Mononuclear cell (primary cell): ENCODE measurements at regions not wholly inside any gene's neighbourhood (a gene's known extent, or its start where the extent isn't known, plus 50 kb on each side); places are given as distances from the start of the nearest gene placed in this dataset.

Experiments used
- H3K27me3 ChIP-seq: 2 replicates; pipeline ENCODE4 v1.6.0; 2011; ENCODE audit warnings: low read length, control low read depth; ENCODE audit not compliant: insufficient read depth
- H3K4me1 ChIP-seq: 2 replicates; pipeline ENCODE4 v1.5.1; 2011; ENCODE audit warnings: mild to moderate bottlenecking, low read length, control low read depth; ENCODE audit not compliant: insufficient read depth
- H3K4me3 ChIP-seq: 2 replicates; pipeline ENCODE4 v1.5.1; 2011; ENCODE audit warnings: mild to moderate bottlenecking, low read length, moderate library complexity
- H3K9me3 ChIP-seq: 2 replicates; pipeline ENCODE4 v1.5.1; 2011; ENCODE audit warnings: low read depth, mild to moderate bottlenecking, control low read depth, low read length

- no peak overlapping the region for H3K4me3 ChIP-seq
- H3K27me3 ChIP-seq = no peaks in the 10 kb centered on the region
- H3K4me1 ChIP-seq = no peaks in the 10 kb centered on the region
- no peaks in the 10 kb centered on the region for H3K9me3 ChIP-seq
Measured at GRCh38 chr1:94640125-94640524, 98.6 kb upstream of the F3 start.

DNA sequence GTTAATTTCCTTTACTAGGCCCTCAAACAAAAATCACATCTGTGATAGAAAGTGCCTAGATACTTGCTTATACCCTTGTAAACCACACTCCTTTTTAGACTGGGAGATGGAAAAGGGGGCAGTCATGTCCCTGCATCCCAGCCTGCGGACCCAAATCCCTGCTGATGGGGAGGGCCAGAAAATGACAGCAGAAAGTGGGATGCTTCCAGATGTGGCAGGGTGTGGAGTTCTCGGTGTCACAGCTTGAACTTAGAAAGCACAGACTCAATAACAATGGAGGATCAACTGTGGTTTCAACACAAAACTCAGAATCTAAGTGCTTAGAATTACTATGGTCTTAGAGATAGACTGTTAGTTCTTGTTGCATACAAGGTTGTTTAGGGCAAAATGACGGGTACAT is 95.6 kb upstream of the F3 start:
- Histone ChIP-seq H3K4me1 (no peaks in the 10 kb centered on the region), H3K4me3 (no peak overlapping the region), H3K9me3 (no peaks in the 10 kb centered on the region), H3K27me3 (no peaks in the 10 kb centered on the region)

DNA sequence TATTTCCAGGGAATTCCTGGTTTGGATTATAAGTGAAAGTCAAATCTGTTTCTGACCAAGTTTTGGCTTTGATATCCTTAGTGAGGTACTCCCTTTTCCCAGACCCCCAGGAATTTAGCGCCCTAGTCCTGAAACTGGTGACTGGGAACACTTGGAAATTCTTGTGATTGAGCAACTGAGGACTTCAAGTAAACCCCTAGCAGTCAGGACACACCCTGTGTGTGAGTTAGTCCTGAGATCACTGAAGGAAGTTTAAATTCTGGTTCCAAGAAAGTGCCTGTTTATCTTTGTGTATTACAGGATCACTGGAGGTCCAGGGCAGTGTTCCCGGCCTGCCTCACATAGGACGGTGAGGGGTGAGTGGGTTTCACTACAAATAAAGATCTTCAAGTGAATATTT is 95.1 kb upstream of the F3 start:
- Histone ChIP-seq H3K4me1 (no peaks in the 10 kb centered on the region), H3K9me3 (no peaks in the 10 kb centered on the region), H3K4me3 (no peak overlapping the region), H3K27me3 (no peaks in the 10 kb centered on the region)

DNA sequence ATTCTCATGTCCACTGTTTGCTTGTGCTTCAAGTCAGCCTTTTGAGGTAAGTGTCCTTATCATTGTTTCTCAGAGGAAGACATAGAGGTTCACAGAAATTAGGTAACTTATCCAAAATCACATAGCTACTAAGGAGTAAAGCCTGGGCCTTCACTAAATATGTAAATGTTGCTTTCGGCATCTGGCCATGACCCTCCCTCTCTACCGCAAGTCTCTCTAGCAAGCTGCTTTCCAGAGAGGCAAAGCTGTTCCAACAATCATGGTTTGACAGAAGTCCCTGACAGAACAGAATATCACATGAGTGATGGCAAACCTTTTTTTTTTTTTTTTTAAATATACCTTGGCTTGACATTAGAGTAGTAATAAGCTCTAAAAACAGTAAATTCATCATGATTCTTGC is 94.5 kb upstream of the F3 start:
- no peaks in the 10 kb centered on the region for H3K9me3 ChIP-seq
- H3K27me3 ChIP-seq = no peaks in the 10 kb centered on the region
- no peak overlapping the region for H3K4me3 ChIP-seq
- no peaks in the 10 kb centered on the region for H3K4me1 ChIP-seq

- H3K9me3 ChIP-seq = no peaks in the 10 kb centered on the region
- H3K4me3 ChIP-seq = no peak overlapping the region
- H3K4me1 ChIP-seq = no peaks in the 10 kb centered on the region
- no peaks in the 10 kb centered on the region for H3K27me3 ChIP-seq
Measured at GRCh38 chr1:94634977-94635416, 93.4 kb upstream of the F3 start.

DNA sequence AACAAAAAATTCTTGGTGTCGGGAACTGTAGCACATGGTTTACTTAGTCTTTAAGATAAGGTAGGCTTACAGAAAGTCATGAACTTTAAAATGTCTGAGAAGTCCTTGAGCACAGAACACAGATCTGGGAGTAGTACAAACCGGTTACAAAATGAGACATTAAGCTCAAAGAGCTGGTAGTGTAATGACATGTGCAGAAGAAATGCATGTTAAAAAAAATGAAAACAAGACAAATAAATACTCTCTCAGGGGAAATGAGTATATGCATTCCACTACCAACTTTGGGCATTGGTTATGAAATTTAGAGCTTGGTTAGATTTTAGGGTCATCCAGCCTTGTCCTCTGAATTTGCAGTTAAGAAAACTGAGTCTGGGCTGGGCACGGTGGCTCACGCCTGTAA is 91.5 kb upstream of the F3 start:
- Histone ChIP-seq H3K9me3 (no peaks in the 10 kb centered on the region), H3K4me3 (no peak overlapping the region), H3K4me1 (no peaks in the 10 kb centered on the region), H3K27me3 (no peaks in the 10 kb centered on the region)

DNA sequence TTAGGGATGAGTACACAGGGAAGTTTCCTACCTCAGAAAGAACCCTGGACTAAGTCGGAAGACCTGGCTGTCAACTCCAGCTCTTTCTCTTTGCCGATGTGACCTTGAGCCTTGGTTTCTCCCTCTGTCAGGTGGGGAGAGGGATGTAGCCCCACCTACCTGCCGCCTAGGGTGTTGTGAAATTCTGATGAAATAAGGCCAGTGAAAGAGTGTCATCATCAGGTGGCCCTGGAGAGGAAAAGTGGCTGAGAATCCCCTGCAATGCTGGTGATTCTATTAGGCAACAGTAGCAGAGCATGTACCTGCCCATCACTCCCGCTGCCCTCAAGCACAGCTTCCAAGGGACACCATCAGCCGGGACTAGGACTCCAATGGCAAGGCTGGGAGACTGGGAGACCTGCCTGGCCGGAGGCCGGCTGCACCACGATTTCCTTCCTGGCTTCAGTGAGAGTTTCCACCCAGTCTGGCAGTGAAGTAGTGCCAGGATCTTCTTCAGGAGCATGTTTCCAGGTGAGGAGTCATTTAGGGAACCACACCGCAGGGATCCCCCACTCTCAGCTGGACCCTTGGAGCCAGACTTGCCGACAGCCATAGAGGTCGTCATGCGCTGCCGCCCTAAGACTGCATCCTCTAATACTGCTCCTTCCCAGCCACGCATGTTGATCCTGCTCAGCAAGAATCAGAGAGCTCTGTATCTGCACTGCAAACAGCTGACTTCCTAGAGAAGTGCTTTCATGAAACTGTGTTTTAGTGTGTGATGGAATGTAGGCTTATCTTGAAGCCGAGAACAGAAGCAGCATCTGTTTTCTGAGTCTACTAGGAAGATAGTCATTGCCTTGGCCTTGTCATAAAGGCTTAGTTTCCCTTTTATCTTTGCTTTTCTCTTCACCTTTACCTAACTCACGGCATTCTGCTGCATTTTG is 88.0 kb upstream of the F3 start:
- H3K27me3 ChIP-seq = no peaks in the 10 kb centered on the region
- H3K9me3 ChIP-seq = no peaks in the 10 kb centered on the region
- H3K4me1 ChIP-seq = no peaks in the 10 kb centered on the region
- no peak overlapping the region for H3K4me3 ChIP-seq

DNA sequence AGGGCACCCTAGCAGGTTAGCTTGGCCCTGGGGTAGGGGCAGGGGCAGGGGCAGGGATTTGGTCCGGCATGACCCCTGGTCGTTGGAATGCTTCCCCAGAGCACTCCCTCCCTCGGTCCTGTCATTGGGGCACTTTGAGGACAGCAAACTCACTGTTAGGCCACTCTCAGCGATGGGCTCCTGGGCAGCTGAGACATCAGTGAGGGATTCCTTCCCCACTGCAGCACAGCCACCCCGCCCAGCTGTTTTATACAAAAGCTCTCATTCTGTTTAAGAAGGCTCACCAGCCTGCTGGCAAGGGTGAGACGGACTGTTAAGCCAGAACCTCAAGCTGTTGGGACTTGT is 86.9 kb upstream of the F3 start:
- Histone ChIP-seq H3K4me1 (no peaks in the 10 kb centered on the region), H3K27me3 (no peaks in the 10 kb centered on the region)

GRCh38 chr1:94627771-94628498 is 86.4 kb upstream of the F3 start:
- Histone ChIP-seq H3K4me1 (no peaks in the 10 kb centered on the region), H3K9me3 (no peaks in the 10 kb centered on the region), H3K27me3 (no peaks in the 10 kb centered on the region), H3K4me3 (no peak overlapping the region)

More for the DNA sequence above, 86.9 kb upstream of the F3 start:
- H3K4me3 ChIP-seq = no peak overlapping the region
- H3K9me3 ChIP-seq = no peaks in the 10 kb centered on the region

DNA sequence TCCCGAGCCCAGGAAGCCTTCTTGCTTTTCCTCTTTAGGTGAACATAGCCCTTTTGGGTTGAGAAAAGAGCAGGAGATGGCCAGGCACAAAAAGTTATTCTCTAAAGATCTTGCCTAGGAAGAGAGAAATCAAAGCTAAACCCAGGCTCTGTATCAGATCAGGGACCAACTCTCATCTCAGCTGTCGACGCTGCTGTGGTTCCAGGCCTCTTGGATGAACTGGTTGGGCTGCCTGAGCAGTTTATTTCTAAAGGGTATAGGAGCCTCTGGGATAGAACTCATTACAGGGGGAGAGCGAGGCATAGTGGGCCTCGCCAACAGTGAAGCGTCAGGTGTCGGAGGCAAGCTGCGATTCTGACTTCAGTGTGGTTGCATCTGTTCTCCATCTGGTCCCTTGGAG is 82.6 kb upstream of the F3 start:
- Histone ChIP-seq H3K27me3 (no peaks in the 10 kb centered on the region), H3K9me3 (no peaks in the 10 kb centered on the region), H3K4me1 (no peaks in the 10 kb centered on the region), H3K4me3 (no peak overlapping the region)

- Histone ChIP-seq H3K9me3 (no peaks in the 10 kb centered on the region), H3K4me1 (no peaks in the 10 kb centered on the region), H3K4me3 (no peak overlapping the region), H3K27me3 (no peaks in the 10 kb centered on the region)
Measured at GRCh38 chr1:94623560-94624148, 82.1 kb upstream of the F3 start.

DNA sequence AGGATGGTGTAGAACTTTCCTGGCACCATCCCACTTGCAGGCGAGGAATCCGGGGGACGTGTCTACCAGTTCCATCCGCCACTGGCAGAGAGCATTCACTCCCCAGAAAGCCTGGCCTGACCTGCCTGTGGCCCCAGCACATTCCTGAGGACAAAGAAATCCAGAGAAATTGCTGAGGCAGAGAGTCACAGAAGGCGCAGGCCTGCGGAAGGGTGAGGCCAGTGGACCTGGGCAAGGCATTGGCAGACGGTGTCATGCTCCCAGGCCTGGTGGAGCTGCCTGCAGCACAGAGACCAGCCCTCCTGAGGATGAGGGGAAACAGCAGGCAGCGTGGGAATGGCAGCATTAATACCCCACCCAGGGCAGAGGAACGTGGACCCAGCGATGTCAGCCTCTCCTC is 81.2 kb upstream of the F3 start:
- H3K27me3 ChIP-seq = no peaks in the 10 kb centered on the region
- H3K4me1 ChIP-seq = no peaks in the 10 kb centered on the region
- H3K4me3 ChIP-seq = no peak overlapping the region
- no peaks in the 10 kb centered on the region for H3K9me3 ChIP-seq

DNA sequence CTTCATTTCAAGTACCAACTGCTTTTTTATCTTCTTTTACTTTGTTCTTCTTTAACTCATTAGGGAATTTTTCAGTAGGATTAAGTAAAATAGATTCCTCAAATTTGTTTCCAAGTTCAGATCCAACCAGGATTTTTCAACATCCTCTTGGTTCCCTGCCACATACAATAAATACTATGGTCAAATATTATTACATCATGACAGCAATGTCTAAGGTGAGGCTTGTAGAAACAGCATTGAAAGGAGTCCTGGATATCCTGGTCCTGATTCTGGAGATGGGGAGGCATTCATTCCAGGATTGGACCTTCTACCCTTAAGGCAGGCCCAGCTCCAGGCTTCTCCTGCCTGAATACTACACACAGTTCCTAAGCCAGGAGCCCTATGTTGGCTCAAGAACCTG is 80.2 kb upstream of the F3 start:
- Histone ChIP-seq H3K27me3 (no peaks in the 10 kb centered on the region), H3K4me1 (no peaks in the 10 kb centered on the region), H3K9me3 (no peaks in the 10 kb centered on the region), H3K4me3 (no peak overlapping the region)

DNA sequence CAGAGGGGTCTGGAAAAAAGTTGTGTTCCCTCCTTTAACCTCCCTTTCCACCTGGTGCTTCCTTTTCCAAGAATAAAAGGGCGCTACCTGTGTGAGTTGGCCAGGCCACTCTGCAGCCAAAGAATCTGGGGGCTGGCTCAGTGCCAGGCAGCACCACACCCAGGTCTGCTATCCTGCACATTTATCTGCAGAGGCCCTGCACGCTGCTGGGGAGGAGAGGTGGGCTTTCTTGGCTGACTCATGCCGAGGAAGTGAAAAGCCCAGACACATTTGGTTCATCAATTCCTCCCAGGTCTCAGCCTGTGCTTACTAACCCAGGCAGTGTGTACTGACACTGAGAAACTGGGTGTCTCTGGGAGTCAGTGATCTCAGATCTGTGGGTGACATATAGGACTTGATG is 79.8 kb upstream of the F3 start:
- Histone ChIP-seq H3K4me1 (no peaks in the 10 kb centered on the region), H3K9me3 (no peaks in the 10 kb centered on the region), H3K27me3 (no peaks in the 10 kb centered on the region), H3K4me3 (no peak overlapping the region)

DNA sequence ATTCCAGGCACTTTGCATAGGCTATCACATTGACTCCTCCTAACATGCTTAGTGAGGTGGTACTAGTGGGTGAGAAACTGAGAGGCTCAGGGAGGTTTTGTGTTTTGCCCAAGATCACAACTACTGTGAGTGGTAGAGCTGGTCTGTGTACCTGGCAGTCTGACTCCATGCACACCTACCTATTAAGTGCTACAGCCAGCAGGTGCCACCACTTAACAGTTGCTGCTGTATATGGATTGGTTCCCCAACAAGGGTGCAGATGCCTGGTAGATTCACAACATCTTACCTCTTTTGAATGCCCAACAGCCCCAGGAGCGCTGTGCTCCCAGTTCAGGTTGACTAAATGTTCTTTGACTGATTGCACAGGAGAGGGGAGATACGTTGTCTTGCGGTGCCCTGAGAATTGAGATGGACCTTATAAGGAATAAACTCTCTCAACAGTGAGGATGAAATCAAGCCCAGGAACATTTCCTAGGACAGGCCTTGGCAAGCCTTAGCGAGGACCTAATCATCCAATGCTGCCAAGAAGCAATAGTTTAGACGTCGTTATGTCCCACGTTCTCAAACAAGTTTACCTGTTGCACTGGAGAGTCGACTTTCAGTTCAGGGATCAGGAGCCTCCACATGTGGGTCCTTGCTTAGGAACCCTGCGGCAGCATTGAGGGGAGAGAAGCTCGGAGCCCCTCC is 78.9 kb upstream of the F3 start:
- Histone ChIP-seq H3K27me3 (no peaks in the 10 kb centered on the region), H3K4me3 (no peak overlapping the region), H3K4me1 (peaks cover 2% of the 10 kb centered on the region), H3K9me3 (no peaks in the 10 kb centered on the region)
